ENCODE measurements at regions not wholly inside any gene's neighbourhood (a gene's known extent, or its start where the extent isn't known, plus 50 kb on each side); places are given as distances from the start of the nearest gene placed in this dataset.

DNA sequence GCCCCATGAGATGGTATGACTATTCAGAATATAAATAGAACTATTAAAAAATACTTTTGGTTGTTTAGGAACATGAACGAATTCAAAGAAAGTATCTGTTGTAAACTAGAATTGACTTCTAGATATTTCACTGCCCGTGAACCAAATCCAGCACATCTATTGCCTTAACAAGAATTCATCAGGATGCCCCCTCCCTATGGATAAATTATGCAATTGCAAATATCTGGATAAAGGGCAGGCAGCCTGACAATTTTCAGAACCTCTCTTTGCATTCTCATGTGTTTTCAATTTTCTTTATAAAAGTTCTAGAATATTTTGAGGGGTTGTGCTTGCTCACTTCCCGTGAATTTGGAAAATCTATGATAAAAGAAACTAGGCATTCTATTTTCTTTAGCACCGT, 822.1 kb upstream of the SORCS1 start:
- Histone ChIP-seq H3K4me3 (ENCODE audit: insufficient read depth, low read depth, low read length) (no peak overlapping the region), H2BK20ac (ENCODE audit: low read depth, low read length) (no peak overlapping the region), H3K4me1 (ENCODE audit: control insufficient read depth, insufficient read depth, low read length) (no peaks in the 10 kb centered on the region), H3K9me1 (ENCODE audit: insufficient read depth, low read length) (no peaks in the 10 kb centered on the region), H4K91ac (ENCODE audit: insufficient read depth, low read depth, low read length) (no peak overlapping the region), H2BK5ac (ENCODE audit: low read depth, low read length, poor library complexity, severe bottlenecking) (no peak overlapping the region), H2BK15ac (ENCODE audit: low read depth, low read length) (no peak overlapping the region), H3K14ac (replicated peaks; ENCODE audit: low read depth, low read length) (no peak overlapping the region), H3K23ac (ENCODE audit: low read depth, low read length) (no peak overlapping the region), H3K27me3 (ENCODE audit: control insufficient read depth, insufficient read depth, low read length) (no peaks in the 10 kb centered on the region), H2BK120ac (ENCODE audit: low read depth, low read length) (no peak overlapping the region), H4K8ac (ENCODE audit: low read depth in 2 of 2, low read length in 2 of 2) (no peak overlapping the region), H3K36me3 (ENCODE audit: control insufficient read depth, insufficient read depth, low read length) (no peaks in the 10 kb centered on the region), H3K4me2 (ENCODE audit: low read depth, low read length) (no peak overlapping the region), H2AK5ac (ENCODE audit: low read depth, low read length) (no peak overlapping the region), H3K27ac (ENCODE audit: insufficient read depth, low read length) (no peak overlapping the region), H3K9me3 (ENCODE audit: control insufficient read depth, insufficient read depth, low read length) (peaks cover 3% of the 10 kb centered on the region), H3K4ac (ENCODE audit: low read depth, low read length) (no peak overlapping the region), H4K5ac (ENCODE audit: low read depth, low read length) (no peak overlapping the region), H3K56ac (ENCODE audit: extremely low read depth, insufficient read depth, low read length) (no peak overlapping the region), H2AFZ (replicated peaks; ENCODE audit: low read length, poor library complexity) (no peak overlapping the region), H4K20me1 (ENCODE audit: insufficient read depth, low read length) (no peaks in the 10 kb centered on the region), H3K9ac (ENCODE audit: low read depth, low read length) (no peak overlapping the region), H3K79me1 (ENCODE audit: low read depth in 1 of 2, low read length in 2 of 2) (no peaks in the 10 kb centered on the region), H3K18ac (ENCODE audit: low read depth, low read length) (no peak overlapping the region), H2AK9ac (replicated peaks; ENCODE audit: low read depth, low read length, poor library complexity) (no peak overlapping the region)
- ChIA-PET CTCF (no interaction called here), POLR2A (ENCODE audit: unreplicated experiment) (no interaction called here)
- intact Hi-C loops (cut with micrococcal nuclease) (no loop called here), dilution Hi-C loops (cut with HindIII; ENCODE audit: low sequenced_read_pairs, unreplicated experiment) (no loop called here), in situ Hi-C loops (cut with MboI; ENCODE audit: low sequenced_read_pairs) (no loop called here)
- no peak for ATAC-seq (ENCODE audit: low read depth)
- TF ChIP-seq RAD21 (IDR thresholded peaks at IDR 0.05; ENCODE audit: low read length) (no peak), USF2 (IDR thresholded peaks at IDR 0.05; ENCODE audit: low read depth, low read length) (no peak), CTCF (conservative IDR thresholded peaks at IDR 0.05; ENCODE audit: low read depth, low read length) (no peak), RFX5 (IDR thresholded peaks at IDR 0.05; ENCODE audit: low read depth, low read length) (no peak)
- TF ChIP-seq, protein P1, sequence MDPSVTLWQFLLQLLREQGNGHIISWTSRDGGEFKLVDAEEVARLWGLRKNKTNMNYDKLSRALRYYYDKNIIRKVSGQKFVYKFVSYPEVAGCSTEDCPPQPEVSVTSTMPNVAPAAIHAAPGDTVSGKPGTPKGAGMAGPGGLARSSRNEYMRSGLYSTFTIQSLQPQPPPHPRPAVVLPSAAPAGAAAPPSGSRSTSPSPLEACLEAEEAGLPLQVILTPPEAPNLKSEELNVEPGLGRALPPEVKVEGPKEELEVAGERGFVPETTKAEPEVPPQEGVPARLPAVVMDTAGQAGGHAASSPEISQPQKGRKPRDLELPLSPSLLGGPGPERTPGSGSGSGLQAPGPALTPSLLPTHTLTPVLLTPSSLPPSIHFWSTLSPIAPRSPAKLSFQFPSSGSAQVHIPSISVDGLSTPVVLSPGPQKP (IDR thresholded peaks at IDR 0.05; ENCODE audit: borderline replicate concordance, low read depth, low read length): no peak
- BruUV-seq (replicated peaks): no TSS peak
- no CpG with 5 or more reads among the region's 4 CpGs for WGBS, 2 experiments (ENCODE audit: extremely low coverage in 2 of 2, insufficient read length in 1 of 2)
- no peak for DNase-seq

All from IMR-90 (cell line).